Suprapubic skin (tissue), 3 donors: ENCODE measurements at regions not wholly inside any gene's neighbourhood (a gene's known extent, or its start where the extent isn't known, plus 50 kb on each side); places are given as distances from the start of the nearest gene placed in this dataset.

Experiments
- EP300 ChIP-seq: sonication (generic); formaldehyde crosslinking; IDR thresholded peaks from one replicate; pipeline ENCODE4 v1.6.1; 2017; ENCODE audit warnings: antibody characterized with exemption
- TF ChIP-seq, protein P1 (sequence below), 2 donors: fragments of 200-600 bp in 1 of 2; fragments of 450-650 bp in 1 of 2; sonication (generic) in 1 of 2; IDR thresholded peaks; one replicate each; pipeline ENCODE4 v1.5.1; 2016 to 2019; ENCODE audit warnings: antibody characterized with exemption in 2 of 2, mild to moderate bottlenecking in 1 of 2, moderate library complexity in 1 of 2

- TF ChIP-seq, protein P1, sequence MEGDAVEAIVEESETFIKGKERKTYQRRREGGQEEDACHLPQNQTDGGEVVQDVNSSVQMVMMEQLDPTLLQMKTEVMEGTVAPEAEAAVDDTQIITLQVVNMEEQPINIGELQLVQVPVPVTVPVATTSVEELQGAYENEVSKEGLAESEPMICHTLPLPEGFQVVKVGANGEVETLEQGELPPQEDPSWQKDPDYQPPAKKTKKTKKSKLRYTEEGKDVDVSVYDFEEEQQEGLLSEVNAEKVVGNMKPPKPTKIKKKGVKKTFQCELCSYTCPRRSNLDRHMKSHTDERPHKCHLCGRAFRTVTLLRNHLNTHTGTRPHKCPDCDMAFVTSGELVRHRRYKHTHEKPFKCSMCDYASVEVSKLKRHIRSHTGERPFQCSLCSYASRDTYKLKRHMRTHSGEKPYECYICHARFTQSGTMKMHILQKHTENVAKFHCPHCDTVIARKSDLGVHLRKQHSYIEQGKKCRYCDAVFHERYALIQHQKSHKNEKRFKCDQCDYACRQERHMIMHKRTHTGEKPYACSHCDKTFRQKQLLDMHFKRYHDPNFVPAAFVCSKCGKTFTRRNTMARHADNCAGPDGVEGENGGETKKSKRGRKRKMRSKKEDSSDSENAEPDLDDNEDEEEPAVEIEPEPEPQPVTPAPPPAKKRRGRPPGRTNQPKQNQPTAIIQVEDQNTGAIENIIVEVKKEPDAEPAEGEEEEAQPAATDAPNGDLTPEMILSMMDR (IDR thresholded peaks at IDR 0.05) = no peak
- TF ChIP-seq EP300 = no peak
These were observed 232.6 kb downstream of the MED10 start for GRCh38 chr5:6145616-6146237.
